ENCODE measurements at regions not wholly inside any gene's neighbourhood (a gene's known extent, or its start where the extent isn't known, plus 50 kb on each side); places are given as distances from the start of the nearest gene placed in this dataset.

DNA sequence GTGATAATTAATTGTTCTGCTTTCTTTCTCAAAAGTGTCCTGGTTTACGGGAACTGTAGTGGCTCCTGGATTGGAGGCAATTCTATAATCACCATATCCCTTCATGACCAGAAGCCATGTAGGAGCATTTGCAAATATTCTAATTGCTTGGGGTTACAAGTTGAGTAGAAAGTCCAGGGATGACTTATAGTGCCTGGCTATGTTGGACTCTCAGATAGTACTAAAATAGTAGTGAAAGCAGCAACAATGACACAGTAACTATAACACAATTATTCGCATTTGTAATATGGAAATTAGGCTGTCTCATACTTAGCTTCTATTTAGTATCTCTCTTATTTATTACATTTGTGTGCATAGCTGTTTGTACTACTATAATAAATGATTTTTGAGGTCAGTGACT is 712.5 kb upstream of the GRAMD2B start:
- no peak for DNase-seq (ENCODE audit: low spot score in 2 of 2, unreplicated experiment in 2 of 2)
- Mint-ChIP-seq H3K9me3 (peaks cover 14% of the 10 kb centered on the region), H3K4me1 (peaks cover 2% of the 10 kb centered on the region), H3K27me3 (ENCODE audit: low read depth) (no peaks in the 10 kb centered on the region), H3K27ac (no peak overlapping the region), H3K4me3 (no peak overlapping the region), H3K36me3 (peaks cover 1% of the 10 kb centered on the region)
- TF ChIP-seq, protein P1, sequence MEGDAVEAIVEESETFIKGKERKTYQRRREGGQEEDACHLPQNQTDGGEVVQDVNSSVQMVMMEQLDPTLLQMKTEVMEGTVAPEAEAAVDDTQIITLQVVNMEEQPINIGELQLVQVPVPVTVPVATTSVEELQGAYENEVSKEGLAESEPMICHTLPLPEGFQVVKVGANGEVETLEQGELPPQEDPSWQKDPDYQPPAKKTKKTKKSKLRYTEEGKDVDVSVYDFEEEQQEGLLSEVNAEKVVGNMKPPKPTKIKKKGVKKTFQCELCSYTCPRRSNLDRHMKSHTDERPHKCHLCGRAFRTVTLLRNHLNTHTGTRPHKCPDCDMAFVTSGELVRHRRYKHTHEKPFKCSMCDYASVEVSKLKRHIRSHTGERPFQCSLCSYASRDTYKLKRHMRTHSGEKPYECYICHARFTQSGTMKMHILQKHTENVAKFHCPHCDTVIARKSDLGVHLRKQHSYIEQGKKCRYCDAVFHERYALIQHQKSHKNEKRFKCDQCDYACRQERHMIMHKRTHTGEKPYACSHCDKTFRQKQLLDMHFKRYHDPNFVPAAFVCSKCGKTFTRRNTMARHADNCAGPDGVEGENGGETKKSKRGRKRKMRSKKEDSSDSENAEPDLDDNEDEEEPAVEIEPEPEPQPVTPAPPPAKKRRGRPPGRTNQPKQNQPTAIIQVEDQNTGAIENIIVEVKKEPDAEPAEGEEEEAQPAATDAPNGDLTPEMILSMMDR (IDR thresholded peaks at IDR 0.05; ENCODE audit: unreplicated experiment): no peak

- Mint-ChIP-seq H3K9me3 (peaks cover 3% of the 10 kb centered on the region), H3K36me3 (no peaks in the 10 kb centered on the region), H3K4me1 (peaks cover 2% of the 10 kb centered on the region), H3K27ac (no peak overlapping the region), H3K4me3 (no peak overlapping the region), H3K27me3 (ENCODE audit: low read depth) (no peaks in the 10 kb centered on the region)
- TF ChIP-seq, protein P1 (IDR thresholded peaks at IDR 0.05; ENCODE audit: unreplicated experiment): no peak
- DNase-seq (ENCODE audit: low spot score in 2 of 2, unreplicated experiment in 2 of 2): no peak
Observed at GRCh38 chr5:125712397-125712796, 710.8 kb upstream of the GRAMD2B start.

GRCh38 chr5:125713109-125713805 is 710.0 kb upstream of the GRAMD2B start:
- TF ChIP-seq, protein P1 (IDR thresholded peaks at IDR 0.05; ENCODE audit: unreplicated experiment): no peak
- Mint-ChIP-seq H3K27ac (no peak overlapping the region), H3K9me3 (peaks cover 3% of the 10 kb centered on the region), H3K36me3 (no peaks in the 10 kb centered on the region), H3K27me3 (ENCODE audit: low read depth) (no peaks in the 10 kb centered on the region), H3K4me1 (peaks cover 2% of the 10 kb centered on the region), H3K4me3 (no peak overlapping the region)
- no peak for DNase-seq (ENCODE audit: low spot score in 2 of 2, unreplicated experiment in 2 of 2)

- Mint-ChIP-seq H3K4me3 (no peak overlapping the region), H3K4me1 (peaks cover 15% of the 10 kb centered on the region), H3K27me3 (ENCODE audit: low read depth) (no peaks in the 10 kb centered on the region), H3K9me3 (peaks cover 3% of the 10 kb centered on the region), H3K36me3 (no peaks in the 10 kb centered on the region), H3K27ac (no peak overlapping the region)
- TF ChIP-seq, protein P1 (IDR thresholded peaks at IDR 0.05; ENCODE audit: unreplicated experiment): no peak
- no peak for DNase-seq (ENCODE audit: low spot score in 2 of 2, unreplicated experiment in 2 of 2)
Observed at GRCh38 chr5:125715216-125715615, 708.0 kb upstream of the GRAMD2B start.

DNA sequence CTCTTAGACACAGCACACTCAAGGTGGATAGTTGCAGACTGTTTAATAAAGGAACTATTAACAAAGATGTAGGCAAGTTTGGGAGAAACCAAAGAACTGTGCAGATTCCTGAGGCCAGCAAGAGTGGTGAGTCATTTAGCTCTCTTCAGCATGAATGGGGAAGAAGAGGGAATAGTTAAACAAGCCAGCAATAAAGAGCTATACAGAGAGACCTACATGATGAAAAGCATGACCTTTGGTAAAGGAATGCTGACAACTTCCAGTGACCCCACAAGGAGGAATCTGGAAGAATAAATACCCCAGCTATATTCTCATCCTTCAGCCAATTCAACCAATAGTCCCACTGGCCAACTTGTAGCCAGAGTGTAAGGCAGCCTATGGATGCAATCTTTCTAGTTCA is 706.0 kb upstream of the GRAMD2B start:
- no peaks in the 10 kb centered on the region for H3K36me3 Mint-ChIP-seq
- H3K27ac Mint-ChIP-seq: no peak overlapping the region
- DNase-seq (ENCODE audit: low spot score in 2 of 2, unreplicated experiment in 2 of 2): no peak
- no peaks in the 10 kb centered on the region for H3K27me3 Mint-ChIP-seq (ENCODE audit: low read depth)
- H3K9me3 Mint-ChIP-seq: no peaks in the 10 kb centered on the region
- H3K4me3 Mint-ChIP-seq: no peak overlapping the region
- TF ChIP-seq, protein P1 (IDR thresholded peaks at IDR 0.05; ENCODE audit: unreplicated experiment): no peak
- peaks cover 17% of the 10 kb centered on the region for H3K4me1 Mint-ChIP-seq
